Thyroid gland (tissue), 4 donors: ENCODE measurements at regions not wholly inside any gene's neighbourhood (a gene's known extent, or its start where the extent isn't known, plus 50 kb on each side); places are given as distances from the start of the nearest gene placed in this dataset.

Experiments used
- CTCF ChIP-seq, 6 experiments: fragments of 200-600 bp in 3 of 6; fragments of 450-650 bp in 3 of 6; sonication (generic) in 3 of 6; IDR thresholded peaks; one replicate each; pipeline ENCODE4 v1.5.1; 2016 to 2019; ENCODE audit warnings: antibody characterized with exemption in 6 of 6, mild to moderate bottlenecking in 2 of 6, inconsistent platforms in 1 of 6, moderate library complexity in 1 of 6
- POLR2A ChIP-seq, 2 donors: fragments of 450-650 bp; IDR thresholded peaks; one replicate each; pipeline ENCODE4 v1.6.1; 2017; ENCODE audit warnings: antibody characterized with exemption in 2 of 2, mild to moderate bottlenecking in 2 of 2, moderate library complexity in 1 of 2

- TF ChIP-seq POLR2A (IDR thresholded peaks at IDR 0.05) = no peak
- TF ChIP-seq CTCF (IDR thresholded peaks at IDR 0.05) = no peak
Measured at GRCh38 chr2:6079405-6079804, 387.2 kb downstream of the SOX11 start.
